Adrenal gland (tissue), 5 donors: ENCODE measurements at regions not wholly inside any gene's neighbourhood (a gene's known extent, or its start where the extent isn't known, plus 50 kb on each side); places are given as distances from the start of the nearest gene placed in this dataset.

Experiments used
- POLR2A ChIP-seq, 2 donors: fragments of 450-650 bp; IDR thresholded peaks; one replicate each; pipeline ENCODE4 v1.6.1; 2017; ENCODE audit warnings: antibody characterized with exemption in 2 of 2, mild to moderate bottlenecking in 2 of 2, moderate library complexity in 1 of 2
- TF ChIP-seq, protein P1 (sequence below), 6 experiments: fragments of 450-650 bp in 4 of 6; fragments of 200-600 bp in 2 of 6; sonication (generic) in 1 of 6; IDR thresholded peaks; 1 replicate in 5 of 6; 2 replicates in 1 of 6; pipeline versions ENCODE4 v1.5.1 to v1.8.0; 2016 to 2021; ENCODE audit warnings: antibody characterized with exemption in 6 of 6, mild to moderate bottlenecking in 2 of 6, moderate library complexity in 1 of 6
- donor health status: DM: no; HTN: no; CAD: no.

DNA sequence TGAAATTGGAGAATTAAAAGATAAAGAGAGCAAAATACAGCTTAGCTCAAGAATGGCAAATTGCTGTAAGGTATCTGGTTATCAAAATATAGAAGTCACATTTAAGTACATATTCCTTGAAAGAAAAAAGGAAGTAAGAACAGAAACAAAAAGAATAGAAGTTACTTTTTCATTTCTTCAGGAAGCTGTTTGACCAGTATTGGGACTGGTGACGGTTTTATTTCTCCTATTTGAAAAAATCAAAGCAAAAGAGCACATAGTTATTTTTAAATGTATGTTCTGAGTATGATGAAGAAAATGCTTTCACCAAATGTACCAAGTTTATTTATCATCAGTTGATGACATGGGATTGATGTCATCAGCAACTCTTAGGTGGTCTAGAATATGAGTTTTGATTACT is 83.1 kb upstream of the OXGR1 start:
- TF ChIP-seq, protein P1, sequence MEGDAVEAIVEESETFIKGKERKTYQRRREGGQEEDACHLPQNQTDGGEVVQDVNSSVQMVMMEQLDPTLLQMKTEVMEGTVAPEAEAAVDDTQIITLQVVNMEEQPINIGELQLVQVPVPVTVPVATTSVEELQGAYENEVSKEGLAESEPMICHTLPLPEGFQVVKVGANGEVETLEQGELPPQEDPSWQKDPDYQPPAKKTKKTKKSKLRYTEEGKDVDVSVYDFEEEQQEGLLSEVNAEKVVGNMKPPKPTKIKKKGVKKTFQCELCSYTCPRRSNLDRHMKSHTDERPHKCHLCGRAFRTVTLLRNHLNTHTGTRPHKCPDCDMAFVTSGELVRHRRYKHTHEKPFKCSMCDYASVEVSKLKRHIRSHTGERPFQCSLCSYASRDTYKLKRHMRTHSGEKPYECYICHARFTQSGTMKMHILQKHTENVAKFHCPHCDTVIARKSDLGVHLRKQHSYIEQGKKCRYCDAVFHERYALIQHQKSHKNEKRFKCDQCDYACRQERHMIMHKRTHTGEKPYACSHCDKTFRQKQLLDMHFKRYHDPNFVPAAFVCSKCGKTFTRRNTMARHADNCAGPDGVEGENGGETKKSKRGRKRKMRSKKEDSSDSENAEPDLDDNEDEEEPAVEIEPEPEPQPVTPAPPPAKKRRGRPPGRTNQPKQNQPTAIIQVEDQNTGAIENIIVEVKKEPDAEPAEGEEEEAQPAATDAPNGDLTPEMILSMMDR (IDR thresholded peaks at IDR 0.05) = no peak
- no peak for TF ChIP-seq POLR2A (IDR thresholded peaks at IDR 0.05)
